ENCODE measurements at regions not wholly inside any gene's neighbourhood (a gene's known extent, or its start where the extent isn't known, plus 50 kb on each side); places are given as distances from the start of the nearest gene placed in this dataset.

DNA sequence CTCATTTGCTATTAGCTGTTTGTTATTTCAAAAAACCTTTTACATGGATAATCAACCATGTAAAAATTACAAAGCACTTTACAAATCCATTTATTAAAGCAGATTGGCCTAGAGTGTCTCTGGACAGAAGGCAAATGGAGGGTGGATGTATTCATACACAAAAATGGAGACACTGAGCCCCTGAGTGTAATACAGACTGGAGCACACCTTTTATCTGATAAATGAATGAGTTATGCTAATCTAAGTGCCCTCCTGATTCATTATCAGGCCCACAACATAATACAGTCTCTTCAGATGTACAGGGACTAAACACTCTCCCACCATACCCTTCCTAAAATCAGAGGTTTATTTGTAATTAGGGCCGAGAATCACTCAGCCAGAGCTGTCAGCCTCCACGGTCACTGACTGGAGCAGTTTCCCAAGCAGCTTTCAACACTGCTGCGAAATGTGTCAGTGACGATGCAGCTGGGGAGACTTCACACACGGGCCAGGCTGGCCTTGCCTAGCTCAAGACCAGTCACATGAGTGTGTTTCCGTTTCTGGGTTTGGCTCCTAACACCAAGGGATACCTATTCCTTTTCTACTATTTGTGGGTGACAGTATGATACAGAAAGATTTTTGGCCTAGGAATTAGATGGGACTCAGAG, 271.8 kb downstream of the ZIC1 start:
- no peaks in the 10 kb centered on the region for H3K27me3 ChIP-seq (ENCODE audit: control insufficient read depth, low read length)
- no peaks in the 10 kb centered on the region for H3K4me1 ChIP-seq (ENCODE audit: control insufficient read depth, low read length)
- H4K20me1 ChIP-seq (ENCODE audit: control insufficient read depth, insufficient read depth, low read depth, low read length) = no peaks in the 10 kb centered on the region
- no peaks in the 10 kb centered on the region for H3K9me3 ChIP-seq (ENCODE audit: control insufficient read depth, insufficient read depth, low read length)
- no peak overlapping the region for H3K4me3 ChIP-seq (ENCODE audit: low read length)
- no peak overlapping the region for H3K27ac ChIP-seq (ENCODE audit: low read depth, low read length)
- H3F3A ChIP-seq (ENCODE audit: control insufficient read depth, insufficient read depth) = no peaks in the 10 kb centered on the region
- no peaks in the 10 kb centered on the region for H3K9me2 ChIP-seq (replicated peaks; ENCODE audit: control insufficient read depth, low read length)
- TF ChIP-seq, protein P1, sequence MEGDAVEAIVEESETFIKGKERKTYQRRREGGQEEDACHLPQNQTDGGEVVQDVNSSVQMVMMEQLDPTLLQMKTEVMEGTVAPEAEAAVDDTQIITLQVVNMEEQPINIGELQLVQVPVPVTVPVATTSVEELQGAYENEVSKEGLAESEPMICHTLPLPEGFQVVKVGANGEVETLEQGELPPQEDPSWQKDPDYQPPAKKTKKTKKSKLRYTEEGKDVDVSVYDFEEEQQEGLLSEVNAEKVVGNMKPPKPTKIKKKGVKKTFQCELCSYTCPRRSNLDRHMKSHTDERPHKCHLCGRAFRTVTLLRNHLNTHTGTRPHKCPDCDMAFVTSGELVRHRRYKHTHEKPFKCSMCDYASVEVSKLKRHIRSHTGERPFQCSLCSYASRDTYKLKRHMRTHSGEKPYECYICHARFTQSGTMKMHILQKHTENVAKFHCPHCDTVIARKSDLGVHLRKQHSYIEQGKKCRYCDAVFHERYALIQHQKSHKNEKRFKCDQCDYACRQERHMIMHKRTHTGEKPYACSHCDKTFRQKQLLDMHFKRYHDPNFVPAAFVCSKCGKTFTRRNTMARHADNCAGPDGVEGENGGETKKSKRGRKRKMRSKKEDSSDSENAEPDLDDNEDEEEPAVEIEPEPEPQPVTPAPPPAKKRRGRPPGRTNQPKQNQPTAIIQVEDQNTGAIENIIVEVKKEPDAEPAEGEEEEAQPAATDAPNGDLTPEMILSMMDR (IDR thresholded peaks at IDR 0.05; ENCODE audit: low read depth, low read length, poor library complexity, severe bottlenecking) = no peak
- TF ChIP-seq EZH2phosphoT487 (IDR thresholded peaks at IDR 0.05; ENCODE audit: borderline replicate concordance, low read length) = no peak
- H3K36me3 ChIP-seq (ENCODE audit: control insufficient read depth, low read length) = no peaks in the 10 kb centered on the region
- H3K79me2 ChIP-seq (ENCODE audit: control insufficient read depth, low read length) = no peaks in the 10 kb centered on the region
- no peak overlapping the region for H3K4me2 ChIP-seq (ENCODE audit: low read length)

DNA sequence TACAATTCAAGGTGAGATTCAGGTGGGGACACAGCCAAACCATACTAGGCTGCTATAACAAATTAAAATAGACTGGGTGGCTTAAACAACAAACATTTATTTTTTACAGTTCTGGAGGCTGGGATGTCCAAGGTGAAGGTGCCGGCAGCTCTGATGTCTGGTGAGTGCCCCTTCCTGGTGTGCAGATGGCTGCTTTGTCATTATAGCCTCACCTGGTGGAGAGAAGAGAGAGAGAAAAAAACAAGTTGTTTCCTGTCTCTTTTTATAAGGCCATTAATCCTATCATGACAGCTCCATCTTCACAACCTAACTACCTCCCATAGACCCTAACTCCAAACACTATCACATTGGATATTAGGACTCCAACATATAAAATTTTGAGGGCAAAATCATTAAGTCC, 279.7 kb downstream of the ZIC1 start:
- Histone ChIP-seq H3K9me2 (replicated peaks; ENCODE audit: control insufficient read depth, low read length) (no peaks in the 10 kb centered on the region), H3K4me1 (ENCODE audit: control insufficient read depth, low read length) (no peaks in the 10 kb centered on the region), H3K4me2 (ENCODE audit: low read length) (no peak overlapping the region), H3F3A (ENCODE audit: control insufficient read depth, insufficient read depth) (no peaks in the 10 kb centered on the region), H3K36me3 (ENCODE audit: control insufficient read depth, low read length) (no peaks in the 10 kb centered on the region), H3K4me3 (ENCODE audit: low read length) (no peak overlapping the region), H3K27ac (ENCODE audit: low read depth, low read length) (no peak overlapping the region), H4K20me1 (ENCODE audit: control insufficient read depth, insufficient read depth, low read depth, low read length) (no peaks in the 10 kb centered on the region), H3K79me2 (ENCODE audit: control insufficient read depth, low read length) (no peaks in the 10 kb centered on the region), H3K27me3 (ENCODE audit: control insufficient read depth, low read length) (no peaks in the 10 kb centered on the region), H3K9me3 (ENCODE audit: control insufficient read depth, insufficient read depth, low read length) (no peaks in the 10 kb centered on the region)
- TF ChIP-seq, protein P1 (IDR thresholded peaks at IDR 0.05; ENCODE audit: low read depth, low read length, poor library complexity, severe bottlenecking) = no peak
- no peak for TF ChIP-seq EZH2phosphoT487 (IDR thresholded peaks at IDR 0.05; ENCODE audit: borderline replicate concordance, low read length)

DNA sequence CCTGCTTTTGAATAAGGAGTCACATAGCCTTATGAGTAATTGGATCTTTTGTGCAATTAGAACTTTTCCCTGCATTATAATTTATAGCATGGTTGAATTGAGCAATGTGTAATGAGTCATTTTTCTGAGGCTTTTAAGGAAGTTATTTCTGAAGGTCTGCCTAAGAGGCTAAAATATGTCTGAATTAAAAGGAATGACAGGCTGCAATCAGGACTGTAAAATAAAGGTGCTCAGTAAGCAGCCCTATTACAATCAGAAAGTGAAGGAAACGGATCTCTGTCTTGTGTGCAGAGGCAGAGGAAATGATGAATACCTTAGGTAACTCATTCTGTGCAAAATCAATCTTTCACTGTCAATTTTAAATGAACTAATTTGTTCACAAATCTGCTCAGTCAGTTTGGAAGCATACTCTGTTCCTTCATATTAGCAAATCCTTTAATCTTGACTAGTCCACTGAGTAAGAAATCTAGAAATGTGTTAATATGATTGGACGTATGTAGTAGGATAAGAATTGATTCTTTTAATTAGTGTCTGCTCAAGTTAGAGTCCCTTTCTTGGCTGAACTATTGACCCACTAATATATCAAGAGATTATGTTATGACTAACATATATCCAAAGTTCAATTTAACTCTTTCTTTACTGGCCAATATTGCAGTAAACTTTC, 290.1 kb downstream of the ZIC1 start:
- TF ChIP-seq, protein P1 (IDR thresholded peaks at IDR 0.05; ENCODE audit: low read depth, low read length, poor library complexity, severe bottlenecking) = no peak
- TF ChIP-seq EZH2phosphoT487 (IDR thresholded peaks at IDR 0.05; ENCODE audit: borderline replicate concordance, low read length) = no peak
- H3K9me3 ChIP-seq (ENCODE audit: control insufficient read depth, insufficient read depth, low read length) = no peaks in the 10 kb centered on the region
- H3K4me1 ChIP-seq (ENCODE audit: control insufficient read depth, low read length) = no peaks in the 10 kb centered on the region
- no peak overlapping the region for H3K4me2 ChIP-seq (ENCODE audit: low read length)
- H4K20me1 ChIP-seq (ENCODE audit: control insufficient read depth, insufficient read depth, low read depth, low read length) = no peaks in the 10 kb centered on the region
- no peaks in the 10 kb centered on the region for H3K27me3 ChIP-seq (ENCODE audit: control insufficient read depth, low read length)
- no peaks in the 10 kb centered on the region for H3K79me2 ChIP-seq (ENCODE audit: control insufficient read depth, low read length)
- H3K4me3 ChIP-seq (ENCODE audit: low read length) = no peak overlapping the region
- no peaks in the 10 kb centered on the region for H3F3A ChIP-seq (ENCODE audit: control insufficient read depth, insufficient read depth)
- H3K9me2 ChIP-seq (replicated peaks; ENCODE audit: control insufficient read depth, low read length) = no peaks in the 10 kb centered on the region
- H3K36me3 ChIP-seq (ENCODE audit: control insufficient read depth, low read length) = no peaks in the 10 kb centered on the region
- no peak overlapping the region for H3K27ac ChIP-seq (ENCODE audit: low read depth, low read length)
